ENCODE measurements at regions not wholly inside any gene's neighbourhood (a gene's known extent, or its start where the extent isn't known, plus 50 kb on each side); places are given as distances from the start of the nearest gene placed in this dataset.

DNA sequence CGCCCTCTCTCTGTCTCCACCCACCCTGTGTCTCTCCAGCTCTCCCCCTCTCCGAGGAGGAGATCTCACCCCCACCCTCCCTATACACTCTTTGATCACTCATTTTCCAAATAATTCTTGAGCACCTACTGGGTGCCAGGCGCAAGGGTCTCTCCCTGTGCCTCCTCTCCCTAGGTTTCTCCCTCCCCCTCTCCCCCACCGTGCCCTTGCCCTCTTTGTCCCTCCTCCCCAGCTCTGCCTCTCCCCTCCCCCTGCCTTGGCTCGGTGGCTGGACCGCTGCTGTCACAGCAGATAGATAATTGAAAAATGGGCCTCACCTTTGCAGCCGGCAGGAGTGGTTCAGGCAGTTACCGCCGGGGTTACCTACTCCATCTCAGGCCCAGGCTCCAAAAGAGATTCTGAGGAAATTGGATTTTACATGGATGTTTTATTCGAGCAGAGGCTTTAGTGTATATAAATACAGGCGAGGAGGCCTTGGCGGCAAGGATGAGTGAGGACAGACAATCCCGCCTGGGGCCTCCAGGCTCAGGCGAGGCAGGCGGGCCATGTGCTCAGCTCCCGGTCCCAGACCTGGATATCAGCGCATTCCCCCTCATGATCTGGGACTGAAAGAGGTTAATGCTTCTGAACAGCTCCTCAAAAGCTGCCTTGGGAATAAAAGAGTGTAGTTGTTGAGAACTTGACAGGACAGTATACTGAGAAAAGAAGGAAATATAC, 60.8 kb upstream of the BTRC start:
- DNase-seq (ENCODE audit: low spot score in 2 of 2): no peak
- Histone ChIP-seq H3K27me3 (peaks cover 85% of the 10 kb centered on the region), H3K36me3 (no peaks in the 10 kb centered on the region)

DNA sequence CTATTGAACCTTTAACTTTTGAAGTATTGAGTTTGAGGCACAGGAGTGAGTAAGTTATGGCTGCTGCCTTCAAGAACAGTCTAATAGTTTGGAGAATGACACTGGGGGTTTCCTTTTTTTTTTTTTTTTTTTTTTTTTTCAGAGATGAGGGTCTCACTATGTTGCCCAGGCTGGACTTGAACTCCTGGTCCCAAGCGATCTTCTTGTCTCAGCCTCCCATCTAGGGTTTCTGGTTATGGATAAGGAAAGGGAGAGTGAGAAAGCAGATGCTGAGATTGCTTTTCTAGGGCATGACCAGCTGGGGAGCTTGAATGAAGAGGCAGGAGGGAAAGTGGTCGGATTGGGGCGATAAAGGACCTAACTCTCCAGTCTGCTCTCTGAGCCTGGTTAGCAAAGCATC, 59.9 kb upstream of the BTRC start:
- peaks cover 22% of the 10 kb centered on the region for H3K4me1 ChIP-seq
- no peak overlapping the region for H3K4me3 ChIP-seq
- no peak for TF ChIP-seq POLR2AphosphoS5 (IDR thresholded peaks at IDR 0.05)
- TF ChIP-seq, protein P1, sequence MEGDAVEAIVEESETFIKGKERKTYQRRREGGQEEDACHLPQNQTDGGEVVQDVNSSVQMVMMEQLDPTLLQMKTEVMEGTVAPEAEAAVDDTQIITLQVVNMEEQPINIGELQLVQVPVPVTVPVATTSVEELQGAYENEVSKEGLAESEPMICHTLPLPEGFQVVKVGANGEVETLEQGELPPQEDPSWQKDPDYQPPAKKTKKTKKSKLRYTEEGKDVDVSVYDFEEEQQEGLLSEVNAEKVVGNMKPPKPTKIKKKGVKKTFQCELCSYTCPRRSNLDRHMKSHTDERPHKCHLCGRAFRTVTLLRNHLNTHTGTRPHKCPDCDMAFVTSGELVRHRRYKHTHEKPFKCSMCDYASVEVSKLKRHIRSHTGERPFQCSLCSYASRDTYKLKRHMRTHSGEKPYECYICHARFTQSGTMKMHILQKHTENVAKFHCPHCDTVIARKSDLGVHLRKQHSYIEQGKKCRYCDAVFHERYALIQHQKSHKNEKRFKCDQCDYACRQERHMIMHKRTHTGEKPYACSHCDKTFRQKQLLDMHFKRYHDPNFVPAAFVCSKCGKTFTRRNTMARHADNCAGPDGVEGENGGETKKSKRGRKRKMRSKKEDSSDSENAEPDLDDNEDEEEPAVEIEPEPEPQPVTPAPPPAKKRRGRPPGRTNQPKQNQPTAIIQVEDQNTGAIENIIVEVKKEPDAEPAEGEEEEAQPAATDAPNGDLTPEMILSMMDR (IDR thresholded peaks at IDR 0.05): no peak
- no peak overlapping the region for H3K27ac ChIP-seq
- no peaks in the 10 kb centered on the region for H3K9me3 ChIP-seq
- no peak for DNase-seq (ENCODE audit: low spot score in 2 of 2)
- no peaks in the 10 kb centered on the region for H3K36me3 ChIP-seq
- WGBS: 95% methylated on average over 3 of the region's 3 CpGs
- peaks cover 80% of the 10 kb centered on the region for H3K27me3 ChIP-seq

More for the DNA sequence above, 60.8 kb upstream of the BTRC start:
- TF ChIP-seq POLR2AphosphoS5 (IDR thresholded peaks at IDR 0.05) (no peak), POLR2A (IDR thresholded peaks at IDR 0.05) (no peak), EP300 (IDR thresholded peaks at IDR 0.05) (no peak)
- TF ChIP-seq, protein P1 (IDR thresholded peaks at IDR 0.05): no peak
- H3K4me3 ChIP-seq: peak overlapping the region; percentile 60
- no peaks in the 10 kb centered on the region for H3K9me3 ChIP-seq
- H3K4me1 ChIP-seq: peaks cover 22% of the 10 kb centered on the region
- 49% methylated on average over 17 of the region's 17 CpGs for WGBS
- no peak overlapping the region for H3K27ac ChIP-seq

DNA sequence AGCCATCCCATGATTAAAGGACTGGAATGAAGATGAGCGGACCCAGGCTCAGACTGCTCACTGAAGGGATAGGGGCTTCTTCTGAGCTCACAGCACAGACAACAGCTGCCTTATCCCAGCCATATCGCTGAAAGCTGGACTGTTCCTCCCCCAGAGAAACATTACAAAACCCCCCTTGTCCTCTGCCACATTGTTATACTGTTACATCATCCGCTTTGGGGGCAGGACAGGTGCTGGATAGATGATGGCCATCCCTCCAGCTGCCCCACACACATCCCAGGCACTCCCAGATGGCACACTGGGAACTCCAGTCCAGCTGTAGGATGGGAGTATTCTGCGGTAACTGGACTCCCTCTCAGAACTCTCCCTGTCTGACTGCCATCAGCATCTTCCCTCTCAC, 58.7 kb upstream of the BTRC start:
- DNase-seq (ENCODE audit: low spot score in 2 of 2): no peak
- Histone ChIP-seq H3K36me3 (no peaks in the 10 kb centered on the region), H3K9me3 (no peaks in the 10 kb centered on the region), H3K4me1 (peaks cover 22% of the 10 kb centered on the region), H3K27ac (no peak overlapping the region), H3K27me3 (peaks cover 71% of the 10 kb centered on the region), H3K4me3 (no peak overlapping the region)
- TF ChIP-seq POLR2AphosphoS5 (IDR thresholded peaks at IDR 0.05) (no peak), POLR2A (IDR thresholded peaks at IDR 0.05) (no peak), EP300 (IDR thresholded peaks at IDR 0.05) (no peak)
- TF ChIP-seq, protein P1 (IDR thresholded peaks at IDR 0.05): no peak
- WGBS: 76% methylated on average over 3 of the region's 4 CpGs

DNA sequence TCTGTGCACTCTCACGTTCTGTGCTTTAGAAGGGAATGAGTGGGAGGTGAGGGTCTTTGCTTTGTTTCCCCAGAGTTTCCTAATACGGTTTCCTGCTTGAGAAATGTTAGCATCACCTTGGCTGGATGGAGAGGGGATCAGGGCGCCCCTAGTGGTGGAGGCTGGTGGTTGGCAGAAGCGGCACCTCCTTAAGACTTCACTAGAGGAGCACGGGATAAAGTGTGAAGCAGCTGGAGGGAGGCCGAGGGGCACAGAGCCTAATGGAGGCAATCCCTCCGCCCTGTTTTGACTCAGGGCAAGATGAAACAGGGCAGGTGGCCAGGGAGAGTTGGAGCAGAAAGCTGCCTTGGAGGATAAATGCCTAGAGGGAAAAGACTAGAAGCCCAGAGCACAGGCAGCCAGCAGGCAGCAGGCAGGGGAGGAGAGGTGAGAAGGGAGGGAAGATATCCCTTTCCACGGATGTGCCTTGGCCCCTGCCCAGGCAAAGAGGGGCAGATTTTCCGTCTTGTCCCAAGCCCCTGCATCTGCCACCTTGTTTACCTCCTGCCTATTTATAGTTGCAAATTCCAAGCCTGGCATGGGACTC, 56.0 kb upstream of the BTRC start:
- 6% methylated on average over 9 of the region's 9 CpGs for WGBS
- no peaks in the 10 kb centered on the region for H3K9me3 ChIP-seq
- H3K4me1 ChIP-seq: peaks cover 2% of the 10 kb centered on the region
- no peaks in the 10 kb centered on the region for H3K36me3 ChIP-seq
- H3K4me3 ChIP-seq: no peak overlapping the region
- no peak overlapping the region for H3K27ac ChIP-seq
- no peak for DNase-seq (ENCODE audit: low spot score in 2 of 2)
- TF ChIP-seq, protein P1 (IDR thresholded peaks at IDR 0.05): peak in 1 of 2 donors; percentile 90
- TF ChIP-seq EP300 (IDR thresholded peaks at IDR 0.05): no peak
- H3K27me3 ChIP-seq: peaks cover 57% of the 10 kb centered on the region

DNA sequence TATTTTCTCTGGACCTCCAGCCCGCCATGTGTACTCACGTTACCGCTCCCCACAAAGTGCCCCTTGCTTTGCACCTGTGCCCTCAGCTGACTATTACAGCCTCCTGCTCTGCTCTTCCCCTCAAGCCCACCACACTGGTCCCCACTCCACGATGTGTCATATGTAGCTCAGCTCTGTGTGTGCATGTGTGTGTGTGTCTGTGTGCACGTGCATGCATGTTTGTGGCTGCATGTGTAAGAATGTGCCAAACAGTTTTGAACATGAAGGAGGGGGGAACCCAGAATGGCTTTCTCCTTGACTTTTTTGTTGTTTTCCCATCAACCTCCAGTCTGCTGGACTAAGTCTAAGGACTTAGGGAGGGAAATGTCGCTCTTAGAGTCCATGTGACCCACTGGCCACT, 54.8 kb upstream of the BTRC start:
- TF ChIP-seq POLR2A (IDR thresholded peaks at IDR 0.05) (no peak), POLR2AphosphoS5 (IDR thresholded peaks at IDR 0.05) (no peak), EP300 (IDR thresholded peaks at IDR 0.05) (no peak)
- TF ChIP-seq, protein P1 (IDR thresholded peaks at IDR 0.05): no peak
- Histone ChIP-seq H3K9me3 (no peaks in the 10 kb centered on the region), H3K27ac (no peak overlapping the region), H3K4me3 (no peak overlapping the region), H3K36me3 (no peaks in the 10 kb centered on the region), H3K4me1 (no peaks in the 10 kb centered on the region), H3K27me3 (peaks cover 56% of the 10 kb centered on the region)
- no peak for DNase-seq (ENCODE audit: low spot score in 2 of 2)
- WGBS: 76% methylated on average over 6 of the region's 6 CpGs

Data from suprapubic skin (tissue), 4 donors.